HG03060 (cell line): ENCODE measurements at regions not wholly inside any gene's neighbourhood (a gene's known extent, or its start where the extent isn't known, plus 50 kb on each side); places are given as distances from the start of the nearest gene placed in this dataset.

ENCODE experiments used
- ATAC-seq: cut with Tn5 transposase; IDR thresholded peaks from one replicate; pipeline ENCODE4 v1.9.1; 2021; ENCODE audit warnings: low read depth, moderate number of reproducible peaks; ENCODE audit not compliant: unreplicated experiment

GRCh38 chr1:188325211-188325610, 1496.5 kb downstream of the PLA2G4A start:
- no peak for ATAC-seq

DNA sequence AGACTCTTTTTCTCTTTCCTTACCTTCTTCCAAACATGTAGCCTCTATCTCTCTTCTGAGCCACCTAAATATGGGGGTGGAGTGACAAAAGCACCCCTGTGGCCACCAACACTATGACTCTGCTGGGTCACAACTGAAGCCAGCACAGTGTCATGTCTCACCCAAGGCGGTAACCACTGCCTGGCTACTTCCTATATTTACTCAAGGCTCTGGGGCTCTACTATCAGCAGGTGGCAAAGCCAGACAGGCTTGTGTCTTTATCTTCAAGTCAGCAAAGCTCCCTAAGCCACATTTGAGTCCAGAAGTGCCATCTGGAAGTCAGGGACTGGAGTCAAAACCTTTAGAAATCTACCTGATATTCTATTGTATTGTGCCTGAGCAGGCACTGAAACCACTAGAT, 1515.2 kb downstream of the PLA2G4A start:
- ATAC-seq: no peak

GRCh38 chr1:188350104-188350503, 1521.4 kb downstream of the PLA2G4A start:
- ATAC-seq: no peak

GRCh38 chr1:188355082-188355481, 1526.3 kb downstream of the PLA2G4A start:
- ATAC-seq: no peak

DNA sequence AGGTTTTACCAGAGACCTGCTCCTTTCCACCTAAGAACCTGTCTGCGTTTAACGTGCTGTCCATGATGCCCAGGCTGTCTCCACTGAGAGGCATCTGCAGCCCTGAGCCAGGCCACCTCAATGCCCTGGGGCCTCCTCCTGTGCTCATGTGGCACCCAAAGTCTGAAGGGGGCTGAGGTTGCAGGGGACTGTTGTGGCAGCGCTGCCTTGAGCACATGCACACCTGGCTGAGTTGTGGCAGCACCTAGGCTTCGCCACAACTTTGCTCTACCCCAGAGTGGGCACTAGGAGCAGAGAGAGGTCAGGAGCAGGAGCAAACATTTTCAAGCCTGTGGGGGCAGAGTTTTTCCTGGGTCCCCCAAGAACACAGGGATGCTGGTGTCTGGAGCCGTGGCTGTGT, 1527.1 kb downstream of the PLA2G4A start:
- ATAC-seq: no peak

GRCh38 chr1:188359315-188359714, 1530.6 kb downstream of the PLA2G4A start:
- no peak for ATAC-seq

GRCh38 chr1:188363943-188364342, 1535.2 kb downstream of the PLA2G4A start:
- ATAC-seq: no peak

DNA sequence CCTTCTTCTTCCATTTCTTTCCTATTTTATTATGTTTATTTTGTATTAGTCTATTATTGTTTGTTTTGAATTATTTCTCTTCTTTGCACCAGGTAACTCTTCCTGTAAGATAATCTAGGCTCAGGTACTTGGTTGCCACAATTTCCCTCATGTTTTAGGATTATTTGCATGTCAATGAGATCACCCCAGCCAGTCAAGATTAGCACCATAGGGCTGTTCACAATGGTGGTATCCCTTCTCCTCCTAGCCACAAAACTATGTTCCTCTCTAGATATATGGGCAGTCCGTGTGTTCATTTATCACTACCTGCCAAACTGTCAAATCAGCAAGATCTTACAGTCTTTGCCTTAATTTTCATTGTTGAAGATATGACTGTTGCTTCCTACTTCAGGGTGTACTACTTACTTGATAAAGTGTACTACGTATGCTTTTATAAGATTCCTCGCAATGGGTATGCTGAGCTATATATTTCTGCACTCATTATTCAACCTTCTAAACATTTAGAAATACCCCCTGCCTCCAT, 1536.2 kb downstream of the PLA2G4A start:
- no peak for ATAC-seq

GRCh38 chr1:188365874-188366273, 1537.1 kb downstream of the PLA2G4A start:
- no peak for ATAC-seq

GRCh38 chr1:188367661-188368060, 1538.9 kb downstream of the PLA2G4A start:
- no peak for ATAC-seq

DNA sequence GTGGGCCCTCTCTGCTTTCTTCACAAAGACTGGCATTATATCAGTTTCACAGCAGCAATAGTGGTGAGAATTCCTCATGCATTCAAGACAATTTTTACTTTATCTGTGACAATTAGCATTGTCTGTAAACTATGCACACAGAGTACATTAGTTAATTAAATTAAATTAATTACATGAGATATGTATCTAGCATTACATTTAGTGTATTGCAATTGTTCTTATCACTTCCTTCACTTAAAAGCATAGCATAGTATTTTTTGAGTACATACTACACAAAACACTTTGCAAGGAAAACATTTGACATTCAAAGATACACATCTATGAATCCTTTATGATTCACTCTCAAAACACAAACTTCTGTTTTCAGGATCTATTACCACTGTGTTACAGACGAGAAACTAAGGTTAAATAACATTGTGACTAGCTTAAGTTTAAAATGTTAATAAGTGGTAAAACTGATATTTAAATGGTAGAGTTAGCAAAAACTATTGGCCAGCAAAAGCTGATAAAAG, 1542.6 kb downstream of the PLA2G4A start:
- no peak for ATAC-seq

DNA sequence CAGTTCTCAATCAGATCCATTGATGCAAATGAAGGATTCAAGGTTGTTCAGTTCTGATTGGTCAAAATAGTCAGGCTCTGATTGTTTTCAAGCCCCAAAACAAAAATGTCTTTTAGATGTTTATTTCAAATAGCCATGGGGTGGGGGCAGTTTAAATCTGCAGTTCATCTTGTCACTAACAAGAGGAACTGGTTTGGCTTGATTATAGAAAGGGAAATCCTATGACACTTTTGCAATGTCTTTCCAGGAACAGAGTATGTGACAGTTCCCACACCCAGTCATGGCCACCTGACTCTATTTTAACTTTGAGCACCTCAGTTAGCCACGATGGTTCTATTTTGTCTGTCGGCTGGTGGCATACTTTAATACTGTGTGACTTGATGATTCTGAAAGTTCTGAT, 1544.1 kb downstream of the PLA2G4A start:
- no peak for ATAC-seq

DNA sequence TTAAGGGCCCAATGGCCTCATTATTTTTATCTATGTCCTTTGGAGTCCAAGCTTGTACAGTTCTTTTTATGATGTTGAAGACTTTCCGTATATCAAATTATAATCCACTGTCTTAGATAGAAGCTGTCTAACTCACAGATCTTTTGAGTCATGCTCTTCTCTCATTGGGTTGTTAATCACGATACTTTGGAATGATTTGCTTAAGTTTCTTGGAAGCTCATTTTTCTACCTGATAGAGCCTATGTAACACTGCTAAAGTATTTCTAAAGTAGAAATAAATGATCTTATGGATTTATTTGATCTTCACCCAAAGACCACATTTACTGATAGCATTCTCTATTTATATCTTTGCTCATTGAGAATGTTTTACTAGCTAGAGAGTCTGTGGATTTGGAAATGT, 1554.1 kb downstream of the PLA2G4A start:
- no peak for ATAC-seq

GRCh38 chr1:188386161-188386560, 1557.4 kb downstream of the PLA2G4A start:
- no peak for ATAC-seq

GRCh38 chr1:188386666-188387065, 1557.9 kb downstream of the PLA2G4A start:
- no peak for ATAC-seq

DNA sequence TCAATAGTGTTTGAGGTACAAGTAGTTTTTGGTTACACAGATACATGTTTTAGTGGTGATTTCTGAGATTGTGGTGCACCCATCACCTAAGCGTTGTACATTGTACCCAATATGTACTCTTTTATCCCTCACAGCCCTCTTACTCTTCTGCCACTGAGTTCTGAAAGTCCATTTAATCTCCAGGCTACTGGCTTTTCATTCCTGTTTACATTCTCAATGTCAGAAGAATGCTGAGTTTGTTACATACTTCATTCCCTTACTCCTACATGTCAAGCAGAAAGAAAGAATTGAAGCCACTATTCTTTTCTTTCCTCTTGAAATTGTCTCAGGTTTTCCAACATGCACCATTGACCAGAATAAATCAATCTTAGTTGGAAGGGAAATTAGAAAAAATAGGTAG, 1565.9 kb downstream of the PLA2G4A start:
- no peak for ATAC-seq

DNA sequence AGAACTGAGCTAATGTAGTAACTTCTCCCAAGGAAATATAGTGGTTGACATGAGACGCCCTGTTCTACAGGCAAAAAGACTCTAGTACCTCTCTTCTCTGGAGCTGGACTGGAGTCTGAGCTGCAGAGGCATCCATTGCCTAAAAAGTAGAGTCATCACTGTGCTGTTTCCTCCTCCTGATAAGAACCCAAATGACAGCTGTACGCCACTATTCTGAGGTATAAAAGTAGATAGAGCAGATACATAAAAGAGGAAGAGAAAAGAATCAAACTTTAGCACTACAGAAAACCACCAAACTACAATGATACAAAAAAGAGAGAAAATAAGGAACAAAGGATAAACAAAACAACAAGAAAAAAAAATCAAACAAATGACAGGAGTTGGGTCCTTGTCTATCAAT, 1568.8 kb downstream of the PLA2G4A start:
- ATAC-seq: no peak

- ATAC-seq: no peak
These were observed 1574.2 kb downstream of the PLA2G4A start for GRCh38 chr1:188402986-188403385.

DNA sequence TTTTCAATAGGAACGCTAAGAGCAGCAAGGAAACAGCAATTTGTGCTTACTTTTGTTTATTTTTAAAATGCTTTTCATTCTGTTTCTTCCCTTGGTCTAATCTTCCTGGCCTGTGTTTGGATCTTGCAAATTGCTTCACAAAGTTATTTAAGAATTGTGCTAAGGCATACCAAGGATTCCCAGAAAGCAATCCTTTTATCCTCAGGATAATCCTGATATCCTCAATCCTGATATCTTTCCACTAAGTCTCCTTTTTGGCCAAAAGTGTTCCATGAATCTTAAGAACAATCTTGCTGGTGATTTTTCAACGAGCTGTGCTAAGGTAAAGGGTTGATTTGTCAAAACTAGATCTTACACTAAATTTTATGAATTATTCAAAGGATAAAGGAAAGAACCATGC, 1577.9 kb downstream of the PLA2G4A start:
- no peak for ATAC-seq

- no peak for ATAC-seq
These were observed 1591.4 kb downstream of the PLA2G4A start for GRCh38 chr1:188420177-188420576.

DNA sequence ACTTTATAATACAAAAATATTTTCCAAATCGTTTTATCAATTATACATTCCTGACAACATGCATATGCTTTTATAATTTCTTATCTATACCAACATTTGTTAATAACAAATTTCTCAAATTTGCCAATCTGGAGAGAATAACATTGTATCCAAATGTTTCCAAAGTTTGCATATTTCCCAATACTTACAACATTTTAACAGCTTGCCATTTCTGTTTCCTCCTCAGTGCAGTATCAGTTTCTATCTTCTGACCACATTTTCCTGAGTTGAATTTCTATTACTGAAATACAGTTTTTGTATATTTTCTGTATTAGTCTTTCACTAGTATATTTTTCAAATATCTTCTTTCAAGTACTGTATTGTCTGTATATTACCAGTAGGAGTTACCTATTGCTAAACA, 1594.3 kb downstream of the PLA2G4A start:
- ATAC-seq: no peak

DNA sequence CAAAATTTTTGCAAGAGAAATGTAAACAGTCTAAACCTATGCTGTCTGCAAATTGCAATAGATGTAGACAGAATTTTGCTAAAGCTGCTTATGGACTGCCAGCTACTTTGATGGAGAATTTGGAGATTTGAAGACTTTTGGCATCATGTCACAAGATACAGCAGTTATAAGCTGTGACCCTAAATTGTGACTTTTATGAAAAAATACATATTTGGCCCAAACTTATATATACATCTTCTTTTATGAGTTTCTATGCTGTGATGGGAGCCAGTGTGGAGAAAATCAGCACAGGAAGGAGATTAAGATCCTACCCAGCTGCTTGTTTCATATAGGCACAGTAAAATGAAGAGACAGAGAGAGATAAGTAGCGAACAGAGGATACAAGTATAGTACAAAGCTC, 1595.4 kb downstream of the PLA2G4A start:
- no peak for ATAC-seq

DNA sequence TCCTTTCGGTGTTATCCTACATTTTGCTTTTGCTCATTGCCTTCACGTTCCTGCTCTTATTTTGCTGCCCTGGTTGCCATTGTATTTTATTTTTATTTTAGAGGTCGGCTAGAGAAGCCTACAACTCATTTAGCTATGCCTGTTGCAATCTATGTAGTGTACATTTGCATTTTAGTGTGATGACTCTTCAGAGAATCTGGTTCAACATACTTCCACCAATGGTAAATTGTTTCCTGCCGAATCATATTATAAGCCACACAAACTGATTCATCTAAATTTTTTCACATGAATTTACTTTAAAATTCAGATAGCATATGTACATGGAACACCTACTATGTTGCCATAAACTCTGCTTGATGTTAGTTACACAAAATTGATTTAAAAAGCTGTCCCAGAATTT, 1596.9 kb downstream of the PLA2G4A start:
- ATAC-seq: no peak
